ENCODE measurements at regions not wholly inside any gene's neighbourhood (a gene's known extent, or its start where the extent isn't known, plus 50 kb on each side); places are given as distances from the start of the nearest gene placed in this dataset.

DNA sequence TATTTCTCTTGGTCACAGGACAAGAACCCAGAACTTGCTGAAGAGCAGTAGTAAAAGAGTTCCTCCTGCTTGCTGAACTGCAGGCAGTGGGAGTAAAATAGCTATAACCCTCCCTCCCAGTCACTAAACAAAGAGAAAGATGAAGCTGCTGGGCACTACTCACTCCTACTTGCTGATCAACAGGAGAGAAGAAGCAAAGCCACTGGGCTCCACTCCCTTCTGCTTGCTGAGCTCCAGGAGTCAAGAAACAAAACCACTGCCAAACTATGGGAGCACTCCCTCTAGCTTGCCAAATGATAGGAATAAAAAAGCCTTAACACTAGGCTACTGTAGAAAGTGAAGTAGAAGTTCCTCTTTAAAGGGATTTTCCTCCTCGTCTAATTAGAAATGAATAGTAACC lies 155.3 kb downstream of the RASSF9 start:
- TF ChIP-seq EZH2 (IDR thresholded peaks at IDR 0.05; ENCODE audit: borderline replicate concordance, low read depth, low read length, poor library complexity, severe bottlenecking) (no peak), CTCF (conservative IDR thresholded peaks at IDR 0.05; ENCODE audit: low read depth, low read length) (no peak)

Measured in A673 (cell line).